SU-DHL-6 (cell line): ENCODE measurements at regions not wholly inside any gene's neighbourhood (a gene's known extent, or its start where the extent isn't known, plus 50 kb on each side); places are given as distances from the start of the nearest gene placed in this dataset.

Source experiments
- EZH2phosphoT487 ChIP-seq: fragments of 200-600 bp; sonication (generic), shearing (Covaris generic); conservative IDR thresholded peaks from 2 replicates; pipeline ENCODE4 v1.6.1; 2018; ENCODE audit warnings: mild to moderate bottlenecking, antibody characterized with exemption, low read length, moderate library complexity, mixed read lengths
- TF ChIP-seq, protein P1 (sequence below): fragments of 200-600 bp; sonication (generic); IDR thresholded peaks from one replicate; pipeline ENCODE4 v1.5.1; 2017; ENCODE audit warnings: antibody characterized with exemption, mild to moderate bottlenecking, low read length, moderate library complexity; ENCODE audit not compliant: insufficient read depth, poor library complexity, severe bottlenecking

DNA sequence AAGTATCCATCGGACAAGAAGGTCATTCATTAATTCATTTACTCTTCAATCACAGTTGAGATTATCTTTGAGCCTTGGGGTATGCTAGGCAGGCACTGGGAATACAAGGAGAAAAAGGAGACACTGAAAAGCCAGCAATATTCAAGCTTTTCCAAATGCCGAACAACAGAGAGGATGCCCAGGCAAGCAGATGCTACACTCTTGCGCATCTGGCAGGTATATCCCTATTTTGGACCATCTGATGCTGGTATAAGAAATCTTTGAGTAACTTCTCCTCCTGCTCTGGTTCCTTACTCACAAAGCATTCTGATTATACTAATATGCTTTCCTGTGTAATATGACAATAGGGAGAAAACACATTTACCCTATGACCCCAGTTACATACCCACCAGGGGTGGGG, 354.9 kb downstream of the CBLL2 start:
- TF ChIP-seq, protein P1, sequence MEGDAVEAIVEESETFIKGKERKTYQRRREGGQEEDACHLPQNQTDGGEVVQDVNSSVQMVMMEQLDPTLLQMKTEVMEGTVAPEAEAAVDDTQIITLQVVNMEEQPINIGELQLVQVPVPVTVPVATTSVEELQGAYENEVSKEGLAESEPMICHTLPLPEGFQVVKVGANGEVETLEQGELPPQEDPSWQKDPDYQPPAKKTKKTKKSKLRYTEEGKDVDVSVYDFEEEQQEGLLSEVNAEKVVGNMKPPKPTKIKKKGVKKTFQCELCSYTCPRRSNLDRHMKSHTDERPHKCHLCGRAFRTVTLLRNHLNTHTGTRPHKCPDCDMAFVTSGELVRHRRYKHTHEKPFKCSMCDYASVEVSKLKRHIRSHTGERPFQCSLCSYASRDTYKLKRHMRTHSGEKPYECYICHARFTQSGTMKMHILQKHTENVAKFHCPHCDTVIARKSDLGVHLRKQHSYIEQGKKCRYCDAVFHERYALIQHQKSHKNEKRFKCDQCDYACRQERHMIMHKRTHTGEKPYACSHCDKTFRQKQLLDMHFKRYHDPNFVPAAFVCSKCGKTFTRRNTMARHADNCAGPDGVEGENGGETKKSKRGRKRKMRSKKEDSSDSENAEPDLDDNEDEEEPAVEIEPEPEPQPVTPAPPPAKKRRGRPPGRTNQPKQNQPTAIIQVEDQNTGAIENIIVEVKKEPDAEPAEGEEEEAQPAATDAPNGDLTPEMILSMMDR = no peak
- TF ChIP-seq EZH2phosphoT487 = no peak
